ENCODE measurements at regions not wholly inside any gene's neighbourhood (a gene's known extent, or its start where the extent isn't known, plus 50 kb on each side); places are given as distances from the start of the nearest gene placed in this dataset.

DNA sequence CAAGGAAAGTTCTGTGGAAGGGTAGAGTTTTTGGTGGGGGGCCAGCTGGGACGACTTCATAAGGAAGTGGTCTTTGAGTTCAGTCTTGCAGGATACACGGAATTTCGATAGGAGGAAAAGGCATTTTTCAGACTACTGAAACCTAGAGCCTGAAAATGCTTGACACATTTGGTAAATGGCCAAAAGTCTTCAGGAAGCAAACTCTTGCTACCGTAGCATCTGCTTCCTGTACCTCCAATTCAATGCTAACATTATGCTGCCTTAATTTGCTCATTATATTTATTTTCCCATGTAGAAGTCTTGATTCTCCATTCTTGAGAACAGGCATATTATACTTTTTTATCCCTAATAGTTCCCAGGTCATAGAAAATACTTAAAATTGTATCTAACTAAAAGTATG is 129.3 kb upstream of the MED13 start:
- no peak overlapping the region for H3K27ac ChIP-seq
- H3K27me3 ChIP-seq, result no peaks in the 10 kb centered on the region
- 61 to 67% methylated on average over 4 of the region's 4 CpGs for WGBS, 2 donors
- no peak for TF ChIP-seq POLR2A (IDR thresholded peaks at IDR 0.05)
- TF ChIP-seq, protein P1, sequence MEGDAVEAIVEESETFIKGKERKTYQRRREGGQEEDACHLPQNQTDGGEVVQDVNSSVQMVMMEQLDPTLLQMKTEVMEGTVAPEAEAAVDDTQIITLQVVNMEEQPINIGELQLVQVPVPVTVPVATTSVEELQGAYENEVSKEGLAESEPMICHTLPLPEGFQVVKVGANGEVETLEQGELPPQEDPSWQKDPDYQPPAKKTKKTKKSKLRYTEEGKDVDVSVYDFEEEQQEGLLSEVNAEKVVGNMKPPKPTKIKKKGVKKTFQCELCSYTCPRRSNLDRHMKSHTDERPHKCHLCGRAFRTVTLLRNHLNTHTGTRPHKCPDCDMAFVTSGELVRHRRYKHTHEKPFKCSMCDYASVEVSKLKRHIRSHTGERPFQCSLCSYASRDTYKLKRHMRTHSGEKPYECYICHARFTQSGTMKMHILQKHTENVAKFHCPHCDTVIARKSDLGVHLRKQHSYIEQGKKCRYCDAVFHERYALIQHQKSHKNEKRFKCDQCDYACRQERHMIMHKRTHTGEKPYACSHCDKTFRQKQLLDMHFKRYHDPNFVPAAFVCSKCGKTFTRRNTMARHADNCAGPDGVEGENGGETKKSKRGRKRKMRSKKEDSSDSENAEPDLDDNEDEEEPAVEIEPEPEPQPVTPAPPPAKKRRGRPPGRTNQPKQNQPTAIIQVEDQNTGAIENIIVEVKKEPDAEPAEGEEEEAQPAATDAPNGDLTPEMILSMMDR (IDR thresholded peaks at IDR 0.05), result no peak
- no peak for TF ChIP-seq EP300 (IDR thresholded peaks at IDR 0.05)
- no peak for DNase-seq (ENCODE audit: low spot score in 2 of 2)
- no peaks in the 10 kb centered on the region for H3K36me3 ChIP-seq
- H3K4me3 ChIP-seq, result no peak overlapping the region
- H3K4me1 ChIP-seq, result no peaks in the 10 kb centered on the region
- peaks cover 0 to 15% (median 0%) of the 10 kb centered on the region in 4 donors for H3K9me3 ChIP-seq

- 89 to 98% methylated on average over 4 of the region's 4 CpGs for WGBS, 2 donors
- Histone ChIP-seq H3K27ac (no peak overlapping the region), H3K4me3 (no peak overlapping the region), H3K9me3 (peaks cover 0 to 15% (median 0%) of the 10 kb centered on the region in 4 donors), H3K36me3 (no peaks in the 10 kb centered on the region), H3K27me3 (no peaks in the 10 kb centered on the region), H3K4me1 (no peaks in the 10 kb centered on the region)
- DNase-seq (ENCODE audit: low spot score in 2 of 2), result no peak
- TF ChIP-seq POLR2A (IDR thresholded peaks at IDR 0.05) (no peak), EP300 (IDR thresholded peaks at IDR 0.05) (no peak)
- TF ChIP-seq, protein P1 (IDR thresholded peaks at IDR 0.05), result no peak
Measured at GRCh38 chr17:62193249-62193648, 128.2 kb upstream of the MED13 start.

- Histone ChIP-seq H3K36me3 (no peaks in the 10 kb centered on the region), H3K4me3 (no peak overlapping the region), H3K27me3 (no peaks in the 10 kb centered on the region), H3K9me3 (peaks cover 0 to 15% (median 0%) of the 10 kb centered on the region in 4 donors), H3K4me1 (no peaks in the 10 kb centered on the region), H3K27ac (no peak overlapping the region)
- no peak for DNase-seq (ENCODE audit: low spot score in 2 of 2)
- WGBS, 2 donors, result 58 to 67% methylated on average over 17 of the region's 17 CpGs
- TF ChIP-seq, protein P1 (IDR thresholded peaks at IDR 0.05), result no peak
- TF ChIP-seq POLR2A (IDR thresholded peaks at IDR 0.05) (no peak), EP300 (IDR thresholded peaks at IDR 0.05) (no peak)
Measured at GRCh38 chr17:62191390-62192361, 126.6 kb upstream of the MED13 start.

DNA sequence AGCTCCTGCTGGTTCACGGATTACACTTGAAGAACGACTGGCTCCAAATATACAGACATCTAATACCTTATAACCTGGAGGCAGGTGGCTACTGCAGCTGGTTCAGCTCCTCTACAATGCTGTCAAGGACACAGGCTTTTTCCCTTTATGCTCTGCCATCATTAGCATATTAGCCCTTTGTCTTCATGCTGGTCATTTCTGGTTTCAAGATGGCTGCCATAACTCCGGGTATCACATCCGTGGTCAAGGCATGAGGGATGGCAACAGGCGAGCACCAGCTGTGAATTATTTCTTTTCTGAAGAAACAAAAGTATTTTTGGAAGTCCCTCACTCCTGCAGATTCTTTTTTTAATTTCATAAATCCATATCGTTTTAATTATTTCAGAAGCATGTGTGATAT is 124.3 kb upstream of the MED13 start:
- H3K27me3 ChIP-seq, result no peaks in the 10 kb centered on the region
- no peak overlapping the region for H3K27ac ChIP-seq
- TF ChIP-seq, protein P1 (IDR thresholded peaks at IDR 0.05), result no peak
- TF ChIP-seq POLR2A (IDR thresholded peaks at IDR 0.05), result no peak
- no peak for TF ChIP-seq EP300 (IDR thresholded peaks at IDR 0.05)
- H3K9me3 ChIP-seq, result no peaks in the 10 kb centered on the region
- no peaks in the 10 kb centered on the region for H3K4me1 ChIP-seq
- H3K4me3 ChIP-seq, result no peak overlapping the region
- WGBS, 2 donors, result 89 to 93% methylated on average over 6 of the region's 6 CpGs
- no peak for DNase-seq (ENCODE audit: low spot score in 2 of 2)
- H3K36me3 ChIP-seq, result no peaks in the 10 kb centered on the region

DNA sequence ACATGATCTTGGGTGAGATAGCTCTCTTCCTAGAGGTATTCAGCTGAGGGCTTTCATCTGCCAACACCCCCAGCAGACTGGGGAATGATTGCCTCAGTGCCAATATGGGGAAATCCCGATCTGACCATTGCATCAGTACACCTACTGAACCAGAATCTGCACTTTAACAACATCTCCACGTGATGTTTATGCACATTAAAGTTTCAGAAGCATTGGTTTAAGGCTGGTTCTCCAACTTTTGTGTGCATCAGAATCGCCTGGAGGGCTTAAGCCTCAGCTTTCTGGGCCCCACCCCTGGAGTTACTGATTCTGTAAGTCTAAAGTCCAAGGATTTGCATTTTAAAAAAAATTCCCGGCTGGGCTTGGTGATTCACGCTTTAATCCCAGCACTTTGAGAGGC is 123.6 kb upstream of the MED13 start:
- whole genome bisulfite sequencing, 2 donors, result 76% methylated on average over 5 of the region's 5 CpGs
- no peak for DNase-seq (ENCODE audit: low spot score in 2 of 2)

More for the DNA sequence above, 123.6 kb upstream of the MED13 start:
- Histone ChIP-seq H3K36me3 (no peaks in the 10 kb centered on the region), H3K9me3 (peaks cover 0 to 4% (median 0%) of the 10 kb centered on the region in 4 donors), H3K27me3 (no peaks in the 10 kb centered on the region), H3K4me1 (no peaks in the 10 kb centered on the region), H3K4me3 (no peak overlapping the region), H3K27ac (no peak overlapping the region)
- TF ChIP-seq POLR2A (IDR thresholded peaks at IDR 0.05) (no peak), EP300 (IDR thresholded peaks at IDR 0.05) (no peak)
- TF ChIP-seq, protein P1 (IDR thresholded peaks at IDR 0.05), result no peak
